NCI-H460 (cell line): ENCODE measurements at regions not wholly inside any gene's neighbourhood (a gene's known extent, or its start where the extent isn't known, plus 50 kb on each side); places are given as distances from the start of the nearest gene placed in this dataset.
"Not testable (repeated sequence)": the region's sequence is repeated elsewhere in the genome, so short reads cannot be mapped to it uniquely, and the experiment has no call there.

ENCODE experiments used
- DNase-seq: peaks from one replicate; pipeline ENCODE4 v3.0.0-alpha.2; 2016; ENCODE audit warnings: low read depth; ENCODE audit errors: extremely low read depth

- no peak for DNase-seq
These were observed 341.8 kb upstream of the GJE1 start for GRCh38 chr6:141790921-141791320.

- DNase-seq = no peak
These were observed 344.6 kb upstream of the GJE1 start for GRCh38 chr6:141788096-141788495.

GRCh38 chr6:141783585-141783984 lies 349.1 kb upstream of the GJE1 start:
- no peak for DNase-seq

- no peak for DNase-seq
These were observed 352.4 kb upstream of the GJE1 start for GRCh38 chr6:141780296-141780695.

GRCh38 chr6:141764388-141764787 lies 368.3 kb upstream of the GJE1 start:
- no peak for DNase-seq

- DNase-seq = no peak
These were observed 374.3 kb upstream of the GJE1 start for GRCh38 chr6:141758430-141758829.

- no peak for DNase-seq
These were observed 379.5 kb upstream of the GJE1 start for GRCh38 chr6:141753180-141753579.

GRCh38 chr6:141752677-141753076 lies 380.0 kb upstream of the GJE1 start:
- no peak for DNase-seq

GRCh38 chr6:141746324-141746723 lies 386.4 kb upstream of the GJE1 start:
- not testable (repeated sequence) for DNase-seq

- no peak for DNase-seq
These were observed 387.8 kb upstream of the GJE1 start for GRCh38 chr6:141744971-141745370.

GRCh38 chr6:141744194-141744925 lies 388.4 kb upstream of the GJE1 start:
- DNase-seq = no peak

GRCh38 chr6:141736104-141736503 lies 396.6 kb upstream of the GJE1 start:
- no peak for DNase-seq

- no peak for DNase-seq
These were observed 397.6 kb upstream of the GJE1 start for GRCh38 chr6:141735126-141735525.

GRCh38 chr6:141734071-141734840 lies 398.5 kb upstream of the GJE1 start:
- DNase-seq = no peak

- DNase-seq = no peak
These were observed 403.6 kb upstream of the GJE1 start for GRCh38 chr6:141729146-141729545.

- DNase-seq = peak; percentile 2
These were observed 404.4 kb upstream of the GJE1 start for GRCh38 chr6:141728330-141728729.

- no peak for DNase-seq
These were observed 406.5 kb upstream of the GJE1 start for GRCh38 chr6:141726248-141726647.

GRCh38 chr6:141724731-141725130 lies 408.0 kb upstream of the GJE1 start:
- DNase-seq = no peak

GRCh38 chr6:141719476-141719875 lies 413.2 kb upstream of the GJE1 start:
- DNase-seq = no peak

- no peak for DNase-seq
These were observed 427.3 kb upstream of the GJE1 start for GRCh38 chr6:141705431-141705830.

- DNase-seq = no peak
These were observed 428.6 kb upstream of the GJE1 start for GRCh38 chr6:141704151-141704550.

- DNase-seq = no peak
These were observed 431.0 kb upstream of the GJE1 start for GRCh38 chr6:141701732-141702131.
